ENCODE measurements at regions not wholly inside any gene's neighbourhood (a gene's known extent, or its start where the extent isn't known, plus 50 kb on each side); places are given as distances from the start of the nearest gene placed in this dataset.
"Not testable (repeated sequence)": the region's sequence is repeated elsewhere in the genome, so short reads cannot be mapped to it uniquely, and the experiment has no call there.

DNA sequence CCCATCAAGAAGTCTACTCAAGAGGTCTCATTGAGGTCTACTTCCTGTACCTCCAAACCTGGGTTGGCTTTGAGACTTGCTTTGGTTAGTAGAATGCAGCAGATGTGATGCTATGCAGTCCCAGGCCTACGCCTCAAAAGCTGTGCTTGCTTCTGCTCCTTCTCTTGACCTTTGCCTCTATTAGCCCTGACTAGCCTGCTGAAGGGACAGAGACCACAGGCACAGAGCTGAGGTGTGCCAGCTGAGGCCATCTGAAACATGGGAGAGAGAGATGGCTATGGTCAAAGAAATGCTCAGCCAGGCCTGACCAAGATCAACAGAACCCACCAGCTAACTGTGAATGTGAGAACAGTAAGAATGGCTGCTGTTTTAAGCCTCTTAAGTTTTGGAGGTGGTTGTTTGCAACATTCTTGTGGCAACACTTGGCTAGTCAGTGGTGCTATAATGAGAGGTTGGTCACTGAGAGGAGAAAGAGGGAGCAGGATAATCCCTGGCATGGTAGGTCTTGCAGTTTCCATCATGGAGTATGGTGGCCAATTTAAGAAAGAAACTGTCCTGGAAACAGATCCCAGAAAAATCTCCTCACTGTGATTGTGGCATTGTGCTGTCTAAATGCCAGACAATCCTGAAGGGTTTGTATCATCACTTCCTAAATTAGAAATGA is 176.1 kb upstream of the PHYHIPL start:
- DNase-seq, result no peak

DNA sequence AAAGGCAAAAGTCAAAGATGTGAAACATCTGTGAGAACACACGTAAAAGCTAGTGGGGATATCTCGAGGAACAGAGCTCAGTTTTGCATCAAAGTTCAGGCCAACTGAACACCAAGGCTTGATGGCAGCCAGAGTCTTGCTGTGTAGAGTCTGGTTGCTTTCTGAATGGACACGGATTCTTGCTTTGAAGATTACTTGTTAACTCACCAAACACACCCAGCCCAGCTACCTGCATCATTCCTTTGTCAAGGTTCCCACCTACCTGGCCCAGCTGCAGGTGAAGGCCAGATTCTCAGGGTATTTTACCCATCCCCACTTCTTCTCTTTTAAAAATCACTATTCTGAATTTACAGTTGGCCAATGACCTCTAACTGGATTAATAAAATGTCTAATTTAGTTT is 174.4 kb upstream of the PHYHIPL start:
- DNase-seq, result no peak

DNA sequence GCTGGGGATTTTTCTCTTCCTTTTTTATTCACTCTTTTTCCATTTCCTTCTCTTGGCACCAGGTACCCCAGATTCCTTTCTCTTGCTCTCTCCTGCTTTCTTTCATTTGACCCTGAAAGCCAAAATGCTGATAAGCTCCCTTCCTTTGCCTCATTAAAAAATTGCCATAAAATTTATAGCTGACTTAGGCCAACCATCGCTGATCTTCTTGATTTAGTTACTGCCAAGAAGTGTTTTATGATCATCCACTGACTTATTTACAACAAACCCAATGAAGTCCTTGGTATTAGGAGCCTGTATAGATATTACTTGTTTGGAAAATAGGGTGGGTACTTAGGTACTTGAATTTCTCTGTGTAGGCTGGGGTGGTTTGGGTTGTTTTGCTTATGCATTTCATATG is 173.2 kb upstream of the PHYHIPL start:
- DNase-seq, result no peak

DNA sequence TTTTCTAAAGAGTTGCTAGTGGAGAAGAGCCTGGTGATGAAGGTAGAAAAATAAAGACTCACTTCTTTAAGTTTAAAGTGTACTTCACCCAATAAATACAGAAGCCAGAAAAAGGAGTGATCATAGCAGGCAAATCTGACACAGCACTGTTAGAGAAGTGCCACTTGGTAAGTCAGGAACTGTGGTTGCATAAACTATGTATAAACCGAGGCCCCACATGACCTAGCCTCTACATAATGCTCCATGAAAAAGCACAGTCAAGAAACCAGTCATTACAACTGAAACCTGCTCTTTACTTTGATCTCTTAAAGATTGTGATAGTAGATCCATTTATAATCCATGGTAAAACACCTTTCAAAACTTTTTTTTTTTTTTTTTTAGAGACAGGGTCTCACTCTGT is 172.1 kb upstream of the PHYHIPL start:
- no peak for DNase-seq

DNA sequence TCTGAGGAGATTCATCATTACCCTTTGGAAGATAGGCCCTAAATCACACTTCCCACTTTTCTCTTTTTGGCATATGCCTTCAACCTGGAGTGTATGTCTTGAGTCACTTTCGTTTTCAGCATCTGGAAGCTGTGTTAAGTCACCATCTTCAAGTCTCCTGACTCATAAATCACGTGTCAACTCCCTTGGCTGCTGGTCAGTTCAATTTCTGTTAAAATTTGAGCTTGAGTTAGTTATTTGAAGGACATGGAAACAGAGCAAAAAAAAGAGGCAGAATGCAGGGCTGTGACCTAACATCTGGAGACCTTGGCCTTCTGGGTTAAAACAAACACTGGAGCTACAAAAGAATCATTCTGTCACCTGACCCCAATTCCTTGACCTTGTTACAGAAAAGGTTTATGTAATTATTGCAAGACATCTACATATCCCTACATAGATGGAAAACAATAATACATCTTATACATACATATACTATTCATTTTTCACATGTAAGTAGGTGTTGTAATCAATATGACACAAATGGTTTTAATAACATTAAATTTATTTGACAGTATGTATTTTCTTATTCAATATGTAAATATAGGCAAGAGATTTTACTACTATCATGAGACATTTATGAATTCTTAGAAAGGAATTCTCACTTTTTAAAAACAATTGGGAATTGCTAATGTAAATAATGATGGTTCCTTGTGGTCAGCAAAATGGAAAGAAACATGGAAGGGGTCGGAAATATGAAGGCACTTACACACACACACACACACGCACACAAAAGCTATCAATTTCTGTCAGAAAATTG is 169.7 kb upstream of the PHYHIPL start:
- no peak for DNase-seq

DNA sequence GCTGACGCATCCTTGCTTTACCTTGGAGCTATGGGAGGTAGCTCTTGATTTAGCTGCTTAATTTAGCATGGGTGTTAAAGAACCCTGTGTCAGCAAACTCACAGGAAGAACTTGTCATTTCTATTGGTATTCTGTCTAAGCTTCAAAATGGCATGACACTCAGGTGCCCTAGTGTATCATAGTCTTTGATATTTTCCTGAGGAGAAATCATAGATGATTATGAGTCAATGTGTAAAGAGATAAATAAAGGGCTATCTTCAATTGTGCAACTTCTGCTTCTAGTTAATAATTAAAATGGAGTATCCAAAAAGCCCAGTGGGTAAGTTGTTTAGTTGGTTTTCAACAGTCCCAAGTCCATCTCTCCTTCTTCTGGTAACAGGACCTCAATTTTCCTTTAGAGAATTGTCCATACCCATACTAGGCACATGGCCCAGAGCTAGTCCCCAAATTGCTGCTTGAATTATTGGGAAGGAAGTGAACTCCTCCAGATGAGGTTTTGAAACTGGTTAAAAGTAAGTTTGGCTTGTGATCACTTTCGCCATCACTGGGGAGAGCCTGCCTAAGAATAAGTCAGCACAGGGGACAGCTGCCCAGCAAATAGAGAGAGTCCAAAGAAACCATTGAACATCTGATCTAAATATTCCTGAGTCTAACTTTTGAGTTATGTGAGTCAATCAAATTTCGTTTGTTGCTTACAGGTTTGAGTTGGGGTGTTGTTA is 169.0 kb upstream of the PHYHIPL start:
- no peak for DNase-seq

DNA sequence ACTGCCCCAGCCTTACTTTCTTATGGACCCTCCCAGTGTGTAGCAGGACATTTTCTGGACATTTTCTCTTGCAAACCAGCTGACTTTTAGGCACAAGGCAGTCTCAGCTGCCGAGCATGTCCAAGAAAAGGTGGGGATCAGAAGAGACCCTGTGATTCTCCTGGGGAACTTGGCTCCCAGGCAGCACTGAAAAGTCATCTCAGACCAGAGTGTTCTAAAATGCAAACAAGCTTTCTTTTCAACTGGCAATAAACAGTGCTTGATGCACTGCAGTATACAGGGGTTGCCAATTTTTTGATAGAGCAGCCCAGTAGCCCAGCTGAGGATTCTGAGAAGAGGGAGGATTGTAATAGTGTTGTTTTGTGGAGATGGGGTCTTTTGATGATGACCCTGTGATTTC is 168.0 kb upstream of the PHYHIPL start:
- no peak for DNase-seq

DNA sequence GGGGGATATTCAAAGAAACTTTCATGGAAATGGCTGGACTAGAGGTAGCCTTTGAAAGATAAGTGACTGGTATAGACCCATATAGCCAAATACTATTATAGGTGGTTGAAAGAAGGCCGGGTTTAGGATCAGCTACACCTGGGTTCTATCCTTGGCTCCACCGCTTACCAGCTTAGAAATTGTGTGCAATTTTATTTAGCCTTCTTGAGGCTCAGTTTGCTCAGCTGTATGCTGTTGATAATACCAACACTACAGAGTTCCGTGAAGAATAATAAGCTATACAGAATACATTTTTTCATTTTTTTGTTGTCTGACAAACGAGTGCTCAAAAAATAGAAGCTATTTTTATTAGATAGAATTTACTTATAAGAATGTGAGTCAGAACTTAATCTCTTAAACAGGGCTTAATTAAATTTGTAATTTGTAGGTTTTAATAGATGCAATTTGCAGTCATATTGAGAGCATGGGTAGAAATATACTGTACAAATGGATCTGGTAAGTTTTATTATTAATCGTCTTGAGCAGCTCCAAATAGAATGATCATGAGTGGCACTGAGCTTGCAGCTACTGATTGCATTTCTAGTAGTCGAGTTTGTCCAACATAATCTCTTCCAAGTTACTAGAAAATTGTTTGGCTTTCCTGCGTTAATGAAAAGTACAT is 164.3 kb upstream of the PHYHIPL start:
- DNase-seq, result no peak

DNA sequence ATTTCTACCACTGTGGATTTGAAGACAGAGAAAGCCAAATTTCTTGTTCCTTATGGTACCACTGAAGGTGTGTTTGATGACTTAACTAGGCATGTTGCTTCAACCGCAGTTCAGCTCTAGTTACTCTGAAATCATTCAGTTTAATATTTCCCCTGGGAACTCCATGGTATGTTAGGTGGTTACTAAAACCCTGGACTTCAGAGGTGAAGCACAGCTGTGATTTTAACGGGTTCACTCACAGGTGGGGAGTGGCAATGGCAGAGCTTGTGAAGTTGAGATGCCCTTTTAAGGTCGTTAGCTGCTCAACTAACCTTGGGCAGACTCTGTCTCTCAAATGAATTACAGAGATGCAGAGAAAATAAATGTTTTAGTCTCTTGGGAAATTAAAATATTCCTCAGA is 163.6 kb upstream of the PHYHIPL start:
- DNase-seq, result no peak

DNA sequence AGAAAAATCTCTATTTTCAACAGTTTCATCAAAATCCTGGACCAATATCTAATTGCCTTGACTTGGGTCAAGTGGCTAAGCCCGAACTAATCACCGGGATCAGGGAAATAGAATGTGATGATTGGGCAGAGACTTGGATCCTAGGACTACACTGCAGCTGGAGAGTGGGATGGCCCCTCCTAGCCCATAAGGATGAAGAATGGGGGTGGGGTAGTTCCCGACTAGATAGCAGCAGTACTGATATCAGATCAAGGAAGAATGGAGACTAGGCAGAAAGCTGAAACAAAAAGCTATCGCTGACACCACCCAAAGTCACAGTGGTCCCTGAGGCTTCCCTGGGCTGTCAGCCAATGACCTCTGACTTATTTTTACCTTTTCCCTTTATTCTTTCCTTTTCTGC is 160.4 kb upstream of the PHYHIPL start:
- DNase-seq, result no peak

DNA sequence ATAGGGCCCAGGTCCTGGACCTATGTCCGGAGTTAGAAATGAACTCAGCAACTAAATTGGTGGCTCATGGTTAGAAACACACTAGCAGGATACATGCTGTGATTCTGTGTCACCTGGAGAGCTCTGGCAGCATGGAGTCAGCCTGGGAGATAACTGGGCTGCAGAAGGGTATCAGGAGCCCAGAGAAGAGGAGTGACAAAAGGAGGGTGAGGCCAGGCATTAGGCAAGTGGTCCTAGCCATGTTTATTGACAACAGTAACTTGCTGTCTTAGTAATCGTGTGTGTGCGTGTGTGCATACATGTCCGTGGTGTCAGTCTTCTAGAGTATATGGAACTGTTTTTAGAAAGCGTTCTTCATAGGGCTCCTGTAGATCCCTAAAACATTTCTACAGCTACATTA is 157.5 kb upstream of the PHYHIPL start:
- DNase-seq, result no peak

DNA sequence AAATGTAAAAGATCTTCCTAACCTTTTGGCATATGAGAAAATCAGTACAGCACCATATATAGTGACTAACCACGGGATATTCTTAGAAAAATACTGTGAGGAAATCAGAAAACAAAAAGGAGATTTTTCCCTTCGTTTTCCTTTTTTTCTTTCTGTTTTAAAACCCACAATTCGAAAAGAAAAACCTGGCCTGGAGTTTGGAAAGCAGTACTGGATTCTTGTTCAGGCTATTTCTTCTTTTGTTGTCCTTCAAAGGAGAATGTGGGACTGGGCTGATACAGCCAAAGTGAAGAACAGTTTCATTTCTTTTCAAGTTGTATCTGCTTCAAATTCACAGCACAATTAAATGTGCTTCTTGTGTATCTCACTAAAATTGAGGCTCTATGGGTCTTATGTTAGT is 156.8 kb upstream of the PHYHIPL start:
- DNase-seq, result no peak

DNA sequence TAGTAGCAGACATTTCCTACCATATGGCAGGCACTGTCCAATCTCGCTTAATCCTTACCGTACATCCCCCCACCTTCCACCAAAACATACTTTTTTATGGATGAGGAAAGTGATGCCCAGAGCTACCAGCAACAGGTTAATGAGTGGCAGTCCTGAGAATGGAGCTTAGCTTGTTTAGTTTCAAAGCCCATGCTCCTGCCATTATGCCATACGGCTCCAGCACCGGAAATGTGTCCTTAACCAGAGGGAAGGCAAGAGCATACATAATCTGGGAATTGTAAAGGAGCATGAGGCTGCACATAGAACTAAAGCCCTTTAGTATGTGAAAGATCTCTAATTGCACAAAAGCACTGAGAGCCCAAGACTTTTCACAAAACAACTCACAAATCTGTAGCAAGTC is 155.9 kb upstream of the PHYHIPL start:
- DNase-seq, result no peak

DNA sequence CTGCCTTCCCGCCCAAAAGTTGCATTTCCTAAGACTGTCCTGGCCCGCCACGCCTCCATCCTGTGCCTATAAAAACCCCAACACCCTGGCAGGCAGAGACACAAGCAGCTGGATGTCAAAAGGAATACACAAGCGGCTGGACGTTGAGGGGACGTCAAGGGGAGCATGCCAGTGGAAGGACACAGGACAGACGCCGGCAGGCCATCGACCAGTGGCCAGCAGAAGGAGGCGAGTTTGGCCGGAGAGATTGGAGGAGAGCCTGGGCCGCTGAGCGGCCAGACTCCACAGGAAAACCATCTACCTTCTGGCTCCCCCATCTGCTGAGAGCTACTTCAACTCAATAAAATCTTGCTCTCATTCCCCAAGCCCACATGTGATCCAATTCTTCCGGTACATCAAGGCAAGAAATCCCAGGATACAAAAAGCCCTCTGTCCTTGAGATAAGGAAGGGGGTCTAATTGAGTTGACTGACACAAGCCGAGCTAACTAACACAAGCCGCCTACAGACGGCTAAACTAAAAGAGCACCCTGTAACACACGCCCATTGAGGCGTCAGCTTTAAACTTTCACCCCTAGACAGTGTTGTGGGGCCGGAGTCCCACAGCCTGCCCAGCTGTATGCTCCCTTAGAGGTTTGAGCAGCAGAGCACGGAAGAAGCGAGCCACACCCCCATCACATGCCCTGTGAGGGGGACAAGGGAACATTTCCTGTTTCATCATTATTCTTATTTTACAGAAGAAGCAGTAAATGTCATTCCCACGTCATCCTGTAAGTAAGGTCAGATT is 150.3 kb upstream of the PHYHIPL start:
- DNase-seq, result no peak

DNA sequence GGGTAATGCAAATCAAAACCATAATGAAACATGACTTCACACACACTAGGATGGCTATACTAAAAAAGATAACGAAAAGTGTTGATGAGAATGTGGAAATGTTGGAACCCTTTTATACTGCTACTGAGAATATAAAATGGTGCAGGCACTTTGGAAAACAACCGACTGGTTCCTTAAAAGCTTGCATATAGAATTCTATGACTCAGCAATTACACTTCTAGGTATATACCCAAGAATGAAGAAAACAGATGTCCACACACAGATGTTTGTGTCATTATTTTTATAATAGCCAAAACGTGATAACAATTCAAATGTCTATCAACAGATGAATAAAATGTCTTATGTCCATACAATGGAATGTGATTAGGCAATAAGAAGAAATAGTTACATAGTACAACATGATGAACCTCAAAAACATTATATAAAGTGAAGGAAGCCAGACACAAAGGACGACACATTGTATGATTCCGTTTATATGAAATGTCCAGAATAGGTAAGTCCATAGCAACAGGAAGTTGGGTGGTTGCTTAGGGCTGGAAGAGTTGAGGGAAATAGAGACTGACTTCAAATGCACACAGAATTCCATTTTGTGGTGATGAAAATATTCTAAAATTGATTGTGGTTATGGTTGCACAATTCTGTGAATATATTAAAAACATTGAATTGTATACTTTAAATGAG is 148.3 kb upstream of the PHYHIPL start:
- no peak for DNase-seq

DNA sequence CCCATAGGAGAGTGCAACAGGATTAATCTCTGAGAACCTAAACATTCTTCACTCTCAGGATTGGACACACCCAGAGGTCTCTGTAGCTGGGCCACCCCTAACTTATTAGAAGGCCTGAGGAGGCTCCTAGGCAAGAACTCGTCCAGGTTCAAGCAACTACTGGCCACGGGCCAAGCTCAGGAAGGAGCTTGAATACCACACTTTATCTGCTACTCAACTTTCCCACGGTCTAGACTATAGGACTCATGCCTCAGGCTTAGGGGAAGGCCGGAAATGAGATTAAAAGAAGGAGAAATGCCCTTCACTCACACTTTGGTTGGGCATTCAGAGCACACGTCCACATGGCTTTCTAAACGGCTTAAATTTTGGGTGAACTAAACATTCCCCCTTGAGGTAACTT is 142.8 kb upstream of the PHYHIPL start:
- DNase-seq, result no peak

DNA sequence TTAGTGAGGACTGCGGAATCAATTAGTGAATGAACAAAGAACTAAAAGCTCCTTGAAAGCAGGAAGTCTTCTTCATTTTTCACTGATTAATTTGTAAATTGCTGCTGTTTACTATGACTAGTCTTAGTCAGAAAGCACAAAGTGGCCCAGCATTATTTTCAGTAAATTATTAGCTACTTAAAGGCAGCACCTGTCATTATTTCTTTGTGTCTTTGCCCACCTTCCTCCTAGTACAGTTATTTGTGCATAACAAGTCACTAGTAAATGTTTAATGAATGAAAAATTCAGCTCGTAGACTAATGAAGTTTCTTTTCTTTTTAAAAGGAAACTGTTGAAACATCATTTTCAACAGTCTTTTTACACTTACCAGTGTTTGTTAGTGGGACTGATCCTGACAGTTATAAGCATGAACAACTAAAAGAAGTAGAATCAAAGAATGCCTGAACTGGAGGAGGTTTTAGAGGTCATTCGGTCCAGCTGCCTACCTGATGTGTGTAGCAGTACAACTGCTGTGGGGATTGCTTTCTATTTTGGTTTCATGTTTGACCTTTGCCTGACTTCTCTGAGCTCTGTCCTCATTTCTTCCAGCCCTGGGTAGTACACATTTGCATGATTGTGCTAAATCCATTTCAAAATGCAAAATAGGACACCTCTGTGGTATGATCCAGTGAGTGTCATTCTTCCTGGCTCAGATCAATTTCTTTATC is 140.0 kb upstream of the PHYHIPL start:
- DNase-seq, result no peak

DNA sequence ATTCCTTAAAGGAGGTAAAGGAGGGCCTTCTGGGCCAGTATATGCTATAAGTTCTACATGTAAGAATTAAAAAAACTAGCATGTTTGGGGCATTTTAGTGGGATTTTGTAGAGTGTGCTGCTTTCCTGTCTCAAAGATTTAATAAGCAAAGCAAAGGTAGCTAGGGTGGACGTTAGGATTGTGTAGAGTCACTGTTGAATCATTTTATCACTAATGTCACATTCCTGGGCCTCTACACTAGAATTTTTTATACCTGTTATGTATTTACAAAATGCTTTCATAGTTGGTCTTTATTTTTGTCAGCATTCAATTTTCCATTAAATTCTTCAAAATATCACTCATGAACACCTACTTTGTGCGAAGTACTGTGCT is 139.4 kb upstream of the PHYHIPL start:
- DNase-seq, result no peak

DNA sequence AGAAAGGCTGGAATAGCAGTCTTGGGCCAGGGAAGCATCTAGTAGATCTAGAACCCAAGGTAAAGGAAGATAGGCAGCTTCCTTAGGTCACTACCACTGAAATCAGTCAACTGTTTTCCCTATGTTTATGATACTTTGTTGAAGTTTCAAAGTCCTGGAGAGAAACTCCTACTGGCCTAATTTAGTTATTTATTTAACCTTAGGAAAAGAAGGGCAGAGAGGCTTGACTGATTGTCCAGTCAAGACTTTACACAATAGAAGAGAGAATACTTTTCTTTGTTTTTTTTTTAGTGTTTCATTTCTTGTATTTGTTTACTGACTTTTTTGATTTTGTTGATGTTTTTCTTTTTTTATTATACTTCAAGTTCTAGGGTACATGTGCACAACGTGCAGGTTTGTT is 138.9 kb upstream of the PHYHIPL start:
- DNase-seq, result no peak

DNA sequence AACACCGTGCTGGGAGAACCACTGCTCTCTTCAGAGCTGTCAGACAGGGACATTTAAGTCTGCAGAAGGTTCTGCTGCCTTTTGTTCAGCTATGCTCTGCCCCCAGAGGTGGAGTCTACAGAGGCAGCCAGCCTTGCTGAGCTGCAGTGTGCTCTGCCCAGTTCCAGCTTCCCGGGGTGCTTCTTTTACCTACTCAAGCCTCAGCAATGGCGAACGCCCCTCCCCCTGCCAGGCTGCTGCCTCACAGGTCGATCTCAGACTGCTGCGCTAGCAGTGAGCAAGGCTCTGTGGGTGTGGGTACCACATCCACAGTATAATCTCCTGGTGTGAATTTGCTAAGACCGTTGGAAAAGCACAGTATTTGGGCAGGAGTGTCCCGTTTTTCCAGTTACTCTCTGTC is 133.1 kb upstream of the PHYHIPL start:
- not testable (repeated sequence) for DNase-seq

DNA sequence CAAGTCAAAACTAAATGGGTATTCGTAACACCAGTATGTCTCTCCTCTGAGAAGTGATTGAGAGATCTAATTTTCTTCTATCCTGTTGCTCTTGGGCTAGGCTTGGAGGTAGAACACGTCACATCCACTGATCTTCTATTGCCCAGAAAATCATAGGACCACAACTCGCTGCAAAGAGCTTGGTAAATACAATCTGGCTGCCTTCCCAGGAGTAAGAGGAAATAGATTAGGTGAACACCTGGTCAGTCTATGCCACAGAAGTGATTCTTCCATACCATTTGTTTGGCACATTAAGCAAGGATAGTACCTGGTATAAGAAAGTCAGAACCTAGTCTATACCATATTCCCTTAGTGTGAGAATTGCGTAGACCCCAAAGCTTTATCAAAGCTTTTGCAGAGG is 129.3 kb upstream of the PHYHIPL start:
- DNase-seq, result no peak
